ENCODE measurements at regions not wholly inside any gene's neighbourhood (a gene's known extent, or its start where the extent isn't known, plus 50 kb on each side); places are given as distances from the start of the nearest gene placed in this dataset.

- intact Hi-C loops (cut with DNase I; ENCODE audit: low total_unique reads) (no loop called here), in situ Hi-C loops (cut with MboI; ENCODE audit: low sequenced_read_pairs in 4 of 4) (no loop called here)
- Histone ChIP-seq H3K4me1 (no peaks in the 10 kb centered on the region), H3K9me3 (no peaks in the 10 kb centered on the region), H3K27me3 (no peaks in the 10 kb centered on the region), H3K36me3 (no peaks in the 10 kb centered on the region), H3K27ac (no peak overlapping the region), H3K4me3 (no peak overlapping the region)
- TF ChIP-seq CTCF (IDR thresholded peaks at IDR 0.05 in 4 of 5, conservative IDR thresholded peaks at IDR 0.05 in 1 of 5) (no peak), POLR2A (IDR thresholded peaks at IDR 0.05) (no peak)
- DNase-seq = no peak
- ATAC-seq = no peak
Measured at GRCh38 chr13:48797761-48798160, 144.0 kb downstream of the CYSLTR2 start.

GRCh38 chr13:48798180-48798579 is 144.5 kb downstream of the CYSLTR2 start:
- no peak for DNase-seq

GRCh38 chr13:48801255-48801654 is 147.5 kb downstream of the CYSLTR2 start:
- Histone ChIP-seq H3K9me3 (no peaks in the 10 kb centered on the region), H3K4me1 (no peaks in the 10 kb centered on the region), H3K36me3 (no peaks in the 10 kb centered on the region), H3K27me3 (no peaks in the 10 kb centered on the region), H3K27ac (no peak overlapping the region), H3K4me3 (no peak overlapping the region)
- in situ Hi-C loops (cut with MboI; ENCODE audit: low sequenced_read_pairs in 4 of 4) = no loop called here
- intact Hi-C loops (cut with DNase I; ENCODE audit: low total_unique reads) = no loop called here
- no peak for DNase-seq
- TF ChIP-seq CTCF (IDR thresholded peaks at IDR 0.05 in 4 of 5, conservative IDR thresholded peaks at IDR 0.05 in 1 of 5) (no peak), POLR2A (IDR thresholded peaks at IDR 0.05) (no peak)
- no peak for ATAC-seq

More at GRCh38 chr13:48798180-48798579, 144.5 kb downstream of the CYSLTR2 start:
- Histone ChIP-seq H3K9me3 (no peaks in the 10 kb centered on the region), H3K4me3 (no peak overlapping the region), H3K4me1 (no peaks in the 10 kb centered on the region), H3K27ac (no peak overlapping the region), H3K36me3 (no peaks in the 10 kb centered on the region), H3K27me3 (no peaks in the 10 kb centered on the region)
- TF ChIP-seq POLR2A (IDR thresholded peaks at IDR 0.05) (no peak), CTCF (IDR thresholded peaks at IDR 0.05 in 4 of 5, conservative IDR thresholded peaks at IDR 0.05 in 1 of 5) (no peak)
- intact Hi-C loops (cut with DNase I; ENCODE audit: low total_unique reads) = no loop called here
- ATAC-seq = no peak
- in situ Hi-C loops (cut with MboI; ENCODE audit: low sequenced_read_pairs in 4 of 4) = no loop called here

- Histone ChIP-seq H3K27ac (no peak overlapping the region), H3K9me3 (no peaks in the 10 kb centered on the region), H3K36me3 (no peaks in the 10 kb centered on the region), H3K27me3 (no peaks in the 10 kb centered on the region), H3K4me1 (no peaks in the 10 kb centered on the region), H3K4me3 (no peak overlapping the region)
- no peak for DNase-seq
- ATAC-seq = no peak
- TF ChIP-seq POLR2A (IDR thresholded peaks at IDR 0.05) (no peak), CTCF (IDR thresholded peaks at IDR 0.05 in 4 of 5, conservative IDR thresholded peaks at IDR 0.05 in 1 of 5) (no peak)
- intact Hi-C loops (cut with DNase I; ENCODE audit: low total_unique reads) (no loop called here), in situ Hi-C loops (cut with MboI; ENCODE audit: low sequenced_read_pairs in 4 of 4) (no loop called here)
Measured at GRCh38 chr13:48804821-48805601, 151.3 kb downstream of the CYSLTR2 start.

GRCh38 chr13:48806522-48806921 is 152.8 kb downstream of the CYSLTR2 start:
- in situ Hi-C loops (cut with MboI; ENCODE audit: low sequenced_read_pairs in 4 of 4) (no loop called here), intact Hi-C loops (cut with DNase I; ENCODE audit: low total_unique reads) (no loop called here)
- H3K4me3 ChIP-seq = no peak overlapping the region
- DNase-seq = no peak
- no peaks in the 10 kb centered on the region for H3K9me3 ChIP-seq
- no peaks in the 10 kb centered on the region for H3K4me1 ChIP-seq
- ATAC-seq = no peak
- TF ChIP-seq CTCF (IDR thresholded peaks at IDR 0.05 in 4 of 5, conservative IDR thresholded peaks at IDR 0.05 in 1 of 5) (no peak), POLR2A (IDR thresholded peaks at IDR 0.05) (no peak)
- H3K27ac ChIP-seq = no peak overlapping the region
- H3K36me3 ChIP-seq = no peaks in the 10 kb centered on the region
- H3K27me3 ChIP-seq = no peaks in the 10 kb centered on the region
